ENCODE measurements at regions not wholly inside any gene's neighbourhood (a gene's known extent, or its start where the extent isn't known, plus 50 kb on each side); places are given as distances from the start of the nearest gene placed in this dataset.
"Not testable (repeated sequence)": the region's sequence is repeated elsewhere in the genome, so short reads cannot be mapped to it uniquely, and the experiment has no call there.

- Histone ChIP-seq H3K27ac (no peak overlapping the region), H3K36me3 (no peaks in the 10 kb centered on the region), H3K4me3 (no peak overlapping the region), H3K4me1 (replicated peaks) (no peaks in the 10 kb centered on the region), H3K9me3 (no peaks in the 10 kb centered on the region), H3K27me3 (replicated peaks; ENCODE audit: insufficient read depth) (no peaks in the 10 kb centered on the region)
- WGBS: 86% methylated on average over 3 of the region's 3 CpGs
- no peak for DNase-seq (ENCODE audit: low spot score)
- TF ChIP-seq POLR2A (IDR thresholded peaks at IDR 0.05): no peak
- no peak for TF ChIP-seq POLR2AphosphoS5 (IDR thresholded peaks at IDR 0.05)
- no peak for TF ChIP-seq CTCF (IDR thresholded peaks at IDR 0.05)
- intact Hi-C loops (cut with DNase I): no loop called here
Observed at GRCh38 chr21:15446223-15446622, 283.6 kb upstream of the USP25 start.

- Histone ChIP-seq H3K36me3 (no peaks in the 10 kb centered on the region), H3K9me3 (no peaks in the 10 kb centered on the region), H3K27me3 (replicated peaks; ENCODE audit: insufficient read depth) (no peaks in the 10 kb centered on the region), H3K4me1 (replicated peaks) (no peaks in the 10 kb centered on the region), H3K4me3 (no peak overlapping the region), H3K27ac (no peak overlapping the region)
- no peak for TF ChIP-seq POLR2A (IDR thresholded peaks at IDR 0.05)
- TF ChIP-seq POLR2AphosphoS5 (IDR thresholded peaks at IDR 0.05): no peak
- no peak for DNase-seq (ENCODE audit: low spot score)
- WGBS: 65% methylated on average over 1 of the region's 1 CpG
- intact Hi-C loops (cut with DNase I): no loop called here
Observed at GRCh38 chr21:15449556-15449955, 280.2 kb upstream of the USP25 start.

GRCh38 chr21:15453261-15453660 is 276.5 kb upstream of the USP25 start:
- Histone ChIP-seq H3K27me3 (replicated peaks; ENCODE audit: insufficient read depth) (no peaks in the 10 kb centered on the region), H3K36me3 (no peaks in the 10 kb centered on the region), H3K9me3 (no peaks in the 10 kb centered on the region), H3K4me1 (replicated peaks) (no peaks in the 10 kb centered on the region), H3K4me3 (no peak overlapping the region), H3K27ac (no peak overlapping the region)
- TF ChIP-seq CTCF (IDR thresholded peaks at IDR 0.05) (no peak), POLR2A (IDR thresholded peaks at IDR 0.05) (no peak), POLR2AphosphoS5 (IDR thresholded peaks at IDR 0.05) (no peak)
- no peak for DNase-seq (ENCODE audit: low spot score)
- intact Hi-C loops (cut with DNase I): no loop called here

GRCh38 chr21:15453785-15454184 is 276.0 kb upstream of the USP25 start:
- DNase-seq (ENCODE audit: low spot score); intact Hi-C loops (cut with DNase I); H3K4me3 ChIP-seq; H3K27me3 ChIP-seq (replicated peaks; ENCODE audit: insufficient read depth); H3K36me3 ChIP-seq; H3K4me1 ChIP-seq (replicated peaks); H3K27ac ChIP-seq; H3K9me3 ChIP-seq: not testable (repeated sequence)
- WGBS: 84% methylated on average over 1 of the region's 1 CpG

- DNase-seq (ENCODE audit: low spot score); H3K36me3 ChIP-seq; H3K4me1 ChIP-seq (replicated peaks); H3K4me3 ChIP-seq; H3K27me3 ChIP-seq (replicated peaks; ENCODE audit: insufficient read depth); H3K9me3 ChIP-seq; intact Hi-C loops (cut with DNase I); H3K27ac ChIP-seq: not testable (repeated sequence)
- whole genome bisulfite sequencing: 58% methylated on average over 2 of the region's 2 CpGs
Observed at GRCh38 chr21:15454931-15455330, 274.9 kb upstream of the USP25 start.

- H3K4me3 ChIP-seq: no peak overlapping the region
- H3K9me3 ChIP-seq: no peaks in the 10 kb centered on the region
- TF ChIP-seq POLR2AphosphoS5 (IDR thresholded peaks at IDR 0.05): no peak
- no peak for TF ChIP-seq POLR2A (IDR thresholded peaks at IDR 0.05)
- no peak for TF ChIP-seq CTCF (IDR thresholded peaks at IDR 0.05)
- no peaks in the 10 kb centered on the region for H3K36me3 ChIP-seq
- no peak overlapping the region for H3K27ac ChIP-seq
- H3K4me1 ChIP-seq (replicated peaks): no peaks in the 10 kb centered on the region
- intact Hi-C loops (cut with DNase I): no loop called here
- 79% methylated on average over 14 of the region's 14 CpGs for WGBS
- no peaks in the 10 kb centered on the region for H3K27me3 ChIP-seq (replicated peaks; ENCODE audit: insufficient read depth)
- DNase-seq (ENCODE audit: low spot score): no peak
Observed at GRCh38 chr21:15455819-15456462, 273.8 kb upstream of the USP25 start.

Measured in prostate gland (tissue), 2 donors.